Cardiac fibroblast (primary cell): ENCODE measurements at regions not wholly inside any gene's neighbourhood (a gene's known extent, or its start where the extent isn't known, plus 50 kb on each side); places are given as distances from the start of the nearest gene placed in this dataset.

Experiments
- DNase-seq, 2 donors: peaks; one replicate each; pipeline versions ENCODE4 v3.0.0 to v3.0.0-alpha.2; 2010; ENCODE audit warnings: low read depth in 2 of 2
- H3K4me3 ChIP-seq, 2 donors: replicated peaks in 1 of 2; 1 replicate in 1 of 2; 2 replicates in 1 of 2; pipeline ENCODE4 v1.5.1; 2011; ENCODE audit warnings: low read depth in 2 of 2, low read length in 2 of 2, mild to moderate bottlenecking in 2 of 2, moderate library complexity in 1 of 2
- CTCF ChIP-seq: IDR thresholded peaks from one replicate; pipeline ENCODE4 v1.5.1; 2011; ENCODE audit warnings: low read depth, mild to moderate bottlenecking, low read length, inconsistent platforms

DNA sequence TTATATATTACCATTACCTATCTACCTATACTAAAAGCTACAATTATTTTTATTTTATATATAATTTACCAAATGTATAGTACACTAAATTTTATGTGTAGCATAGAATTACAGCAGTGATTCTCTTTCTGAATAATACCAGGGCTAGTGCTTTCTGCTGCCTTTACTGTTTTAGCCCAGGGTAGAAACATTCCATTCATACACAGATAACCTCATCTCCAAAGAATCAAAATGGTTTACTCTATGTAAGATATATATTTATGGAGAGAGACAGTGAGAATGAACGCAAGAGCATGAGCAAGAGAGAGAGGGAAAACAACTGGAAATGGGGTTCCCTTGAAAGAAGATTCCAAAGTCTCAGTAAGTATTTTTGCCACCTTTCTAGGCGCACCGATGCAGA, 56.3 kb upstream of the ATXN1 start:
- TF ChIP-seq CTCF = no peak
- no peak overlapping the region for H3K4me3 ChIP-seq
- DNase-seq = no peak

- no peak for TF ChIP-seq CTCF
- H3K4me3 ChIP-seq = no peak overlapping the region
- no peak for DNase-seq
Observed at GRCh38 chr6:16816891-16817290, 55.6 kb upstream of the ATXN1 start.

DNA sequence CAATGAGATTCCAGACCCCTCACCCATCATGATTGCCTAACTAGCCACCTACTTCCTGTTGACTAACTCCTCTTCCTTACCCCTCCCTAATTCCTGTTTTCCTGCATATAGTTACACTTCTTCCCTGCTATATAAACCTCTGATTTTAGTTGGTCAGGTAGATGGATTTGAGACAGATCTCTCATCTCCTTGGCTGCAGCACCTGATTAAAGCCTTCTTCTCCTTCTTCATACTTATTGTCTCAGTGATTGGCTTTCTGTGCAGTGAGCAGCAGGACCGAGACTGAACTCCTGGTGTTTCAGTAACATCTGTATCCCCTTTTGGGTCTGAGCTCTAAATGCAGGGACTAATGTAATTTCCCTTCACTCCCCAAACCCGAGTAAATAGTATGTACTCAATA, 51.7 kb upstream of the ATXN1 start:
- H3K4me3 ChIP-seq = no peak overlapping the region
- TF ChIP-seq CTCF = no peak
- DNase-seq = peak in 1 of 2 donors; percentile 17

DNA sequence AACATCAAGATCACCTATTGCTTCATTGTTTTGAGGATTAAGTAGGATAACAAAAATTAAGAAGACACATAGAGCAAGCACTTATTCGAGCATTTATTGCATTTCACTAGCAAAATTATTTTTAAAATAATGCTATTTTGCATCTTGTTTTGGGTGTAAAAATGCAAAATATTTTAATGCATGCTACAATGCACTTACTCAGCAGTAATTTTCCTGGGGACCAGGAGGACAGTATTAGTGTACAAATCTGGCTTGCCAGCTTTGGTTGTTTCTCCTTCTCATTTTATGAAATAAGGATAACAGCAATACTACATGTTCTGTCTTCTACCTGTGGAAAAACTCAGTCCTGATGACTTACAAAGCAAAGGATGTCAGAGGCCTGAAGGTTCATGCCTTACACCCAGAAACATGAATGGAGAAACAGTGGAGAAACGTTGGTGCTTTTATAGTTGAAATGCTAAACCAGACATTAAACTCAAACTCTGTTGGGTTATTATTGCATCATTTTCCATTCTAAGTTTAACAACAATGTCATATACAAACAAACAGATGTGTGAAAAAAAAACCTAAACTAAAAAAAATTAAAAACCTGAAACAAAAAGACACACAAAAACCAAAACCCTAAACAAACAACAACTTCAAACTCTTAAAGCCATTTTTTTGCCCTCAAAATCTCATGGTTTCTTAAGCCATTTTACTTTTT, 50.2 kb upstream of the ATXN1 start:
- H3K4me3 ChIP-seq = no peak overlapping the region
- TF ChIP-seq CTCF = no peak
- DNase-seq = no peak
